SK-N-SH (cell line): ENCODE measurements at regions not wholly inside any gene's neighbourhood (a gene's known extent, or its start where the extent isn't known, plus 50 kb on each side); places are given as distances from the start of the nearest gene placed in this dataset.

Experiments used
- CTCF ChIA-PET: fragments of 300-600, 350-600 bp; formaldehyde crosslinking; extraction: SDS; loops from one replicate; lab custom pipeline; 2021; lab: Yijun Ruan, JAX
- POLR2A ChIA-PET: fragments of 350-600 bp; sonication (Branson Sonifier 250); formaldehyde crosslinking; extraction: SDS; loops from one replicate; lab custom pipeline; 2020; ENCODE audit warnings: antibody characterized with exemption, inconsistent platforms; lab: Yijun Ruan, JAX
- DNase-seq: peaks from one replicate; pipeline ENCODE4 v3.0.0; 2012
- H2AFZ ChIP-seq: fragments of 200-600 bp; sonication (generic); 2 replicates; pipeline ENCODE4 v1.8.1; 2016; ENCODE audit warnings: antibody characterized with exemption, mild to moderate bottlenecking, low read depth
- H3F3A ChIP-seq: fragments of 200-600 bp; sonication (generic); replicated peaks from 2 replicates; pipeline ENCODE3; 2016; ENCODE audit warnings: antibody characterized with exemption, mild to moderate bottlenecking; ENCODE audit not compliant: insufficient read depth
- H3K27ac ChIP-seq, 2 experiments: fragments of 200-500 bp in 1 of 2; fragments of 200-600 bp in 1 of 2; sonication (Bioruptor generic) in 1 of 2; sonication (generic), shearing (Covaris generic) in 1 of 2; 2 replicates each; pipeline versions ENCODE4 v1.5.1 to v1.6.1; 2014 to 2016; ENCODE audit warnings: low read depth in 2 of 2, inconsistent platforms in 1 of 2, low read length in 1 of 2, mild to moderate bottlenecking in 1 of 2, mixed read lengths in 1 of 2
- H3K27me3 ChIP-seq: fragments of 200-600 bp; sonication (generic), shearing (Covaris generic); 2 replicates; pipeline ENCODE4 v1.6.1; 2016; ENCODE audit warnings: mixed run types; ENCODE audit not compliant: insufficient read depth
- H3K36me3 ChIP-seq, 2 experiments: fragments of 200-500 bp in 1 of 2; fragments of 200-600 bp in 1 of 2; sonication (Bioruptor generic) in 1 of 2; sonication (generic) in 1 of 2; replicated peaks in 1 of 2; 2 replicates each; pipeline versions ENCODE3 to v1.5.1; 2014 to 2016; ENCODE audit warnings: low read length in 1 of 2, mild to moderate bottlenecking in 1 of 2; ENCODE audit not compliant: insufficient read depth in 2 of 2, control insufficient read depth in 1 of 2
- H3K4me1 ChIP-seq, 2 experiments: fragments of 200-500 bp in 1 of 2; fragments of 200-600 bp in 1 of 2; sonication (Bioruptor generic) in 1 of 2; sonication (generic), shearing (Covaris generic) in 1 of 2; 2 replicates each; pipeline versions ENCODE4 v1.5.1 to v1.6.1; 2014 to 2016; ENCODE audit warnings: low read depth in 1 of 2, low read length in 1 of 2, mixed run types in 1 of 2; ENCODE audit not compliant: insufficient read depth in 2 of 2, control insufficient read depth in 1 of 2
- H3K4me2 ChIP-seq: fragments of 200-600 bp; sonication (generic), shearing (Covaris generic); 2 replicates; pipeline ENCODE4 v1.6.1; 2017; ENCODE audit warnings: mixed run types
- H3K4me3 ChIP-seq, 2 experiments: fragments of 200-500 bp in 1 of 2; fragments of 200-600 bp in 1 of 2; sonication (Bioruptor generic) in 1 of 2; sonication (generic), shearing (Covaris generic) in 1 of 2; 2 replicates each; pipeline versions ENCODE4 v1.5.1 to v1.8.1; 2014 to 2016; ENCODE audit warnings: low read depth in 2 of 2, inconsistent platforms in 1 of 2, low read length in 1 of 2, mild to moderate bottlenecking in 1 of 2, mixed read lengths in 1 of 2, moderate library complexity in 1 of 2
- H3K79me2 ChIP-seq: fragments of 200-600 bp; sonication (generic); 2 replicates; pipeline ENCODE4 v1.8.1; 2017; ENCODE audit warnings: mild to moderate bottlenecking; ENCODE audit not compliant: insufficient read depth
- H3K9ac ChIP-seq: fragments of 200-600 bp; sonication (generic); 2 replicates; pipeline ENCODE4 v1.6.1; 2017; ENCODE audit warnings: mixed run types
- H3K9me2 ChIP-seq: fragments of 200-600 bp; sonication (generic); 2 replicates; pipeline ENCODE4 v1.6.1; 2017; ENCODE audit warnings: mixed run types
- H3K9me3 ChIP-seq: fragments of 200-600 bp; sonication (generic); 2 replicates; pipeline ENCODE4 v1.6.1; 2017; ENCODE audit warnings: mixed run types, mild to moderate bottlenecking, moderate library complexity
- H4K20me1 ChIP-seq: fragments of 200-600 bp; sonication (generic); 2 replicates; pipeline ENCODE4 v1.6.1; 2017; ENCODE audit warnings: mild to moderate bottlenecking, mixed run types; ENCODE audit not compliant: insufficient read depth
- CTCF ChIP-seq: fragments of 200-600 bp; sonication (generic); IDR thresholded peaks from 2 replicates; pipeline ENCODE4 v1.6.1; 2017; ENCODE audit warnings: antibody characterized with exemption, mild to moderate bottlenecking, moderate library complexity
- ELF1 ChIP-seq: IDR thresholded peaks from 2 replicates; pipeline ENCODE4 v1.4.0; 2012
- FOSL2 ChIP-seq: IDR thresholded peaks from 2 replicates; pipeline ENCODE4 v1.4.0; 2012; ENCODE audit warnings: low read depth, mild to moderate bottlenecking, moderate library complexity, borderline replicate concordance
- MXI1 ChIP-seq: IDR thresholded peaks from 2 replicates; pipeline ENCODE4 v1.6.1; 2012; ENCODE audit warnings: mild to moderate bottlenecking, low read depth, low read length, improper control_type of control experiment
- NRF1 ChIP-seq: IDR thresholded peaks from 2 replicates; pipeline ENCODE4 v1.6.1; 2012; ENCODE audit warnings: low read depth, mild to moderate bottlenecking, low read length
- POLR2AphosphoS5 ChIP-seq: IDR thresholded peaks from 2 replicates; pipeline ENCODE4 v1.6.1; 2012; ENCODE audit warnings: low read depth, low read length
- RFX5 ChIP-seq: IDR thresholded peaks from 2 replicates; pipeline ENCODE4 v1.6.1; 2012; ENCODE audit warnings: mild to moderate bottlenecking, improper control_type of control experiment, low read length
- SMC3 ChIP-seq: IDR thresholded peaks from 2 replicates; pipeline ENCODE4 v1.6.1; 2012; ENCODE audit warnings: low read depth, low read length, improper control_type of control experiment
- TAF1 ChIP-seq: IDR thresholded peaks from 2 replicates; pipeline ENCODE4 v1.6.1; 2012; ENCODE audit warnings: low read depth, mild to moderate bottlenecking, low read length, moderate library complexity, borderline replicate concordance
- TCF12 ChIP-seq: IDR thresholded peaks from 2 replicates; pipeline ENCODE4 v1.4.0; 2012
- TEAD4 ChIP-seq: IDR thresholded peaks from 2 replicates; pipeline ENCODE4 v1.4.0; 2012; ENCODE audit warnings: mild to moderate bottlenecking, borderline replicate concordance; ENCODE audit not compliant: insufficient read depth
- WGBS: methylation state at CpG from one replicate; pipeline ENCODE4 v1.1.6; 2017; ENCODE audit warnings: low lambda C conversion rate; 5-methylcytosine and 5-hydroxymethylcytosine counted together
- TF ChIP-seq, protein P1 (sequence below): IDR thresholded peaks from 2 replicates; pipeline ENCODE4 v1.4.0; 2012; ENCODE audit warnings: low read depth, borderline replicate concordance
- TF ChIP-seq, protein P2 (sequence below): fragments of 150-350 bp; IDR thresholded peaks from 2 replicates; pipeline ENCODE4 v1.6.1; 2017; ENCODE audit warnings: antibody characterized with exemption, low read length, low read depth, borderline replicate concordance

DNA sequence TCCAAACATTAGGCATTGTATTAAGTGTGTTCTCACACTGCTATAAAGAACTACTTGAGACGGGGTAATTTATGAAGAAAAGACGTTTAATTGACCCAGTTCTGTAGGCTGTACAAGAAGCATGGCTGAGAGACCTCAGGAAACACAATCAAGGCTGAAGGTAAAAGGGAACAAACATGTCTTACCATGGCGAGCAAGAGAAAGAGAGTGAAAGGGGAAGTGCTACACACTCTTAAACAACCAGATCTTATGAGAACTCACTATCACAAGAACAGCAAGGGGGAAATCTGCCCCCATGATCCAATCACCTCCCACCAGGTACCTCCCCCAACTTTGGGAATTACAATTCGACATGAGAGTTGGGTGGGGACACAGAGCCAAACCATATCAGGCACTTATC, 86.6 kb upstream of the TOP1 start:
- Histone ChIP-seq H3K9me2 (no peaks in the 10 kb centered on the region), H2AFZ (no peak overlapping the region), H3K79me2 (no peaks in the 10 kb centered on the region), H3K4me1 (no peaks in the 10 kb centered on the region), H3K9me3 (no peaks in the 10 kb centered on the region), H3K4me2 (no peak overlapping the region), H3K36me3 (no peaks in the 10 kb centered on the region), H3K27me3 (no peaks in the 10 kb centered on the region), H3K4me3 (no peak overlapping the region), H4K20me1 (no peaks in the 10 kb centered on the region), H3F3A (no peaks in the 10 kb centered on the region), H3K9ac (no peak overlapping the region), H3K27ac (no peak overlapping the region)
- POLR2A ChIA-PET, result no interaction called here
- no peak for DNase-seq
- CTCF ChIA-PET, result interaction anchor here (0.6 to 3.1 kb wide), 3 partner anchors 21 to 398 kb away, joined by 3 to 15 read pairs (median 3); no protein-coding TSS in a partner anchor
- TF ChIP-seq TEAD4 (no peak), SMC3 (no peak), TCF12 (no peak), MXI1 (no peak), NRF1 (no peak), POLR2AphosphoS5 (no peak), ELF1 (no peak)
- TF ChIP-seq, protein P1, sequence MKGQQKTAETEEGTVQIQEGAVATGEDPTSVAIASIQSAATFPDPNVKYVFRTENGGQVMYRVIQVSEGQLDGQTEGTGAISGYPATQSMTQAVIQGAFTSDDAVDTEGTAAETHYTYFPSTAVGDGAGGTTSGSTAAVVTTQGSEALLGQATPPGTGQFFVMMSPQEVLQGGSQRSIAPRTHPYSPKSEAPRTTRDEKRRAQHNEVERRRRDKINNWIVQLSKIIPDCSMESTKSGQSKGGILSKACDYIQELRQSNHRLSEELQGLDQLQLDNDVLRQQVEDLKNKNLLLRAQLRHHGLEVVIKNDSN, result no peak
- 43% methylated on average over 4 of the region's 4 CpGs for WGBS

DNA sequence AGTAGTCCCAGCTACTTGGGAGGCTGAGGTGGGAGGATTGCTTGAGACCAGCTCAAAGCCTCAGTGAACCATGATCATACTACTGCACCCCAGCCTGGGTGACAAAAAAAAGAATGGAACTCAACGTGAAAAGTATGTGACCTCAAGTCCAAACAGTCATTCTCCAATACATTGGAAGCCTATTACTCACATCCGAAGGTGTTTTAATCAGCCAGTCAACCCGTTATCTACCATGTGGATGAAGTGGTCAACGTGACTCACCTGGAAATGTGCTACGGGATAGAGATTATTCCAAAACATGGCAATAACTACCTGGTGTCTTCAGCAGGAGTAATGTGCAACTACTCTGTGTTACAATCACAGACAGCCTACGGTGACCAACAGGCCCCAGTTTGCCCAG, 85.8 kb upstream of the TOP1 start:
- no peak overlapping the region for H3K27ac ChIP-seq
- H3K4me1 ChIP-seq, result no peaks in the 10 kb centered on the region
- POLR2A ChIA-PET, result no interaction called here
- no peaks in the 10 kb centered on the region for H3F3A ChIP-seq
- DNase-seq, result no peak
- H3K9ac ChIP-seq, result no peak overlapping the region
- H3K9me2 ChIP-seq, result no peaks in the 10 kb centered on the region
- no peaks in the 10 kb centered on the region for H3K79me2 ChIP-seq
- H3K36me3 ChIP-seq, result no peaks in the 10 kb centered on the region
- H3K9me3 ChIP-seq, result no peaks in the 10 kb centered on the region
- CTCF ChIA-PET, result interaction anchor here (0.6 to 3.1 kb wide), 5 partner anchors 20 to 397 kb away, joined by 3 to 15 read pairs (median 6); no protein-coding TSS in a partner anchor
- H4K20me1 ChIP-seq, result no peaks in the 10 kb centered on the region
- WGBS, result 51% methylated on average over 6 of the region's 6 CpGs
- no peak overlapping the region for H3K4me2 ChIP-seq
- no peaks in the 10 kb centered on the region for H3K27me3 ChIP-seq
- no peak overlapping the region for H2AFZ ChIP-seq
- H3K4me3 ChIP-seq, result no peak overlapping the region
- TF ChIP-seq TEAD4 (no peak), TAF1 (no peak), RFX5 (no peak), CTCF (no peak), FOSL2 (no peak)
- TF ChIP-seq, protein P2, sequence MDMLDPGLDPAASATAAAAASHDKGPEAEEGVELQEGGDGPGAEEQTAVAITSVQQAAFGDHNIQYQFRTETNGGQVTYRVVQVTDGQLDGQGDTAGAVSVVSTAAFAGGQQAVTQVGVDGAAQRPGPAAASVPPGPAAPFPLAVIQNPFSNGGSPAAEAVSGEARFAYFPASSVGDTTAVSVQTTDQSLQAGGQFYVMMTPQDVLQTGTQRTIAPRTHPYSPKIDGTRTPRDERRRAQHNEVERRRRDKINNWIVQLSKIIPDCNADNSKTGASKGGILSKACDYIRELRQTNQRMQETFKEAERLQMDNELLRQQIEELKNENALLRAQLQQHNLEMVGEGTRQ, result no peak
